ENCODE measurements at regions not wholly inside any gene's neighbourhood (a gene's known extent, or its start where the extent isn't known, plus 50 kb on each side); places are given as distances from the start of the nearest gene placed in this dataset.
A peak's percentile ranks its signal among the peaks of the same experiment; 100 is the strongest.

DNA sequence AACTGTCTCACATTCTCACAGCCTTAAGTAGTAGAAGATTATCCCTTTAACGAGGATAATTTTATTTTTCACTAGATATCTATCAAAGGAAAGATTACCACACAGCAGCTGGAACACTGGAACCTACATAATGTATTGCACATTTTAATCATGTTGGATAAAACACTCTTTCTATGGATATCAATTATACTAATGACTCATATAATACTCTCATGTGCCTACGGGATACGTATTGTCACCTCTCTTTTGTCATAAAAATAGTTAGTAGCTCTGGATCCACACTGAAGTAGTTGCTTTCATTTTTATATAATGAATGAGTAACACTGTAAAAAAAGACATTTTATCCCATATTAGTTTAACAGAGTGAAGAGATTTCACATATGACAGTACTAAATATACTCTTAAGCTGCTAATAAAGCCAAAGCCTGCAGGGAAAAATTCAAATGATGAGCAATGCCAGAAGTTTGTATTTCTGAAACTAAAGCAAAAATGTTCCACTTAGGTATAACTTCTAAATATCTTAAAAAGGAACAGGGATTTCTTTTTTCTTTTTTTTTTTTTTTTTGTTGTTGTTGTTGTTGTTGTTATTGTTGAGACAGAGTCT, 408.7 kb upstream of the PKN2 start:
- DNase-seq: no peak

- no peak for DNase-seq
Observed at GRCh38 chr1:88276163-88276562, 407.9 kb upstream of the PKN2 start.

- no peak for DNase-seq
Observed at GRCh38 chr1:88284066-88284465, 400.0 kb upstream of the PKN2 start.

- no peak for DNase-seq
Observed at GRCh38 chr1:88284666-88285366, 399.3 kb upstream of the PKN2 start.

DNA sequence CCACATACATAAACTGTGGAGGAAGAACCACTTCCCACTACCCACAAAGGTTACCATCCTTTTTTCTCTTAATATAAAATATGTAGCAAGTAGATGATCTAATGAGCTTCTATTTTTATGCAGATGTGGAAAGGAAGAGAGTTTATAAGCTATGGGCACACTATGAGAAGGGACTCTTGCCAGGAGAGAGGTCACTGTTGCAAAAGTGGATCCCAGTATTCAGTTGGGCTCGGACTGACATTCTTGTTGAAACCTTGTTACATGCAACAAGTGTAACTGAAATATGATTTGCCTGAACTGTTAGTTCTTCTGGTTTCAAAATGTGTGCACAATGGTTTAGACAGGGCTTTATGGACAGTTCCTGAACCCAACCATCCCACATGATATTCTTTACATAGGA, 397.4 kb upstream of the PKN2 start:
- no peak for DNase-seq

DNA sequence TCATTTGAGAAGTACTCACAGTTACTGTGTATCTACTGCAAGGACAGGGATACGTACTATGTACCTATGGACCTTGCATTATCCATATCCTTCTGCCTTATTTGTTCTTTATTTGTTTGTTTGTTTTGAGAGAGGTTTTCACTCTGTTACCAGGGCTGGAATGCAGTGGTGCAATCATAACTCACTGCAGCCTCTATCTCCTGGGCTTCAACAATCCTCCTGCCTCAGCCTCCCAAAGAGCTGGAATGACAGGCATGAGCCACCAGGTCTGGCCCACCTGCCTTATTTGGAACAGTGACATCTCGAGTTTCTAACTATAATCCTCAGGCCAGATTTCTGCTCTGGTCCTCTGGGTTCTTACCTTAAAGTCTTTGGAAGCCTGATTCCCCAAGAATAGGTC, 395.5 kb upstream of the PKN2 start:
- DNase-seq: no peak

DNA sequence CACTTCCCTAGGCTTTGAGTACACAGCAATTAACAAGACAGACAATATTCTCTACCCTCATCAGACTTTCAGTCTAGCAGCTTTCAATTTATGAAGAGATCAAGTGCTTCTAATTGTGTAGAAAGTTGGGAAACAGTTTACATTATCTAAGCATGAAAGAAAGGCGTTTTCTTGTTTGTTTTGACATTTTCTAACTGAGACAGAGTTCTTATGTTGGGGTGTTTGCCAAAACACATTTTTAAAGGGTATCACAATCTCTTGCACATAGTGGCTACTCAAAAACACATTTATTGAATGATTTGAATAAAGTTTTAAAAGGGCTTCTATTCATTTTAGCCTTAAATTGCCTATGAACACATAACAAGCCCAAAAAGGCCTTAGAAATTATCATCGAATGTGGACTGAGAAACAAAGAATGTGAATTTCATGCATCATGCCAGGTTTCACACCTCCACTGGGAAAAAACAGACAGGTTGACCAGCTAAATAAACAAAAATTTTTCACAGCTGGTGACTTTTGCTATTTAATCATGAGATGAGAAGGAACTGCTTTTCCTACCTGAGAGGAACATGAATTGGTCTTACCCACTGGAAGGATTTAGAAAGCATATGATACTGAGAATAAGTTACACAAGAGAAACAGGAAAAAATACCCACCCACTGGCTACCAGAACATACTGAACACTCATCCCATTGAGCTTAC, 394.5 kb upstream of the PKN2 start:
- no peak for DNase-seq

- no peak for DNase-seq
Observed at GRCh38 chr1:88291611-88292354, 392.3 kb upstream of the PKN2 start.

DNA sequence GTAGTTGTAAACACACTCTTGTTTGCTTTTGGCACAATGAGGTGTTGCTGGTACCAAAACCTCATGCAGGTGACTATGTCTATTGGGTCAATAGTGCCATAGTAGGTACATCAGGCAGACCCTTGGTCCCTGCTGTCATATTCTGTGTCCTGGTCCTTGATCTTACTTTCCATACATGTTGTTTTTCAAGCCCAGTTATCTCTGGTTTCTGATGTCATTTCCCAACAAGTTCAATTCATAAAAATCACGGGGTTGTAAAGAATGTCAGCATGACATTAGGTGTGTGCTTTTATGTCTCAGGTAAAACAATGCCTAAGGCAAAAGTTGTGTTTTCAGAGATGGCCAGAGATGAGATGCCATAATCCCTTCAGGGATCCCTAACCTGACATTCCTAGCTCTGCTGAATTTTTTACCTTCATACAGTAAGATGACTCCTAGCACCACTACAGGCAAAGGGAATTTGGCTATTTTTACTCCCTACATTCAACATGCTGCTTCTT, 390.3 kb upstream of the PKN2 start:
- DNase-seq: no peak

DNA sequence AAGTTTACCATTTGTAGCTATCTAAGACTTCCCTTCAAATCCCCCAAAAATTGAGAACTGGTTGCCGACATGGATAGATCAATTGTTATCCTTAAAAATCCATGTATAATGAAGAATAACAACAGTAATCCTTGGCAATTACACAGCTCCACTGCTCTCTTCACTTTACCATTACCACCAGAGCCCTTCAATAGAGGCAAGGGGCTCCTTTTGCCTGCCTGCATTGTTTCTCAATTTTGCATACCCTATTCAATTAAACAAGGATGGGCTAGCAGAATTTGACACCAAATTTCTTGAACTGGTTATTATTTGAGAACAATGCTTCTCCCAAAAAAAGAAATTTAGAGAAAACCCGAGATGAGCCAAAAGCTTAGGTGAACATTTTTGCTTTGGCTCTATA, 387.8 kb upstream of the PKN2 start:
- DNase-seq: no peak

- DNase-seq: no peak
Observed at GRCh38 chr1:88296642-88297041, 387.4 kb upstream of the PKN2 start.

- no peak for DNase-seq
Observed at GRCh38 chr1:88298506-88298905, 385.6 kb upstream of the PKN2 start.

- DNase-seq: no peak
Observed at GRCh38 chr1:88300752-88301263, 383.3 kb upstream of the PKN2 start.

GRCh38 chr1:88302843-88303486, 381.1 kb upstream of the PKN2 start:
- peak; percentile 50 for DNase-seq

DNA sequence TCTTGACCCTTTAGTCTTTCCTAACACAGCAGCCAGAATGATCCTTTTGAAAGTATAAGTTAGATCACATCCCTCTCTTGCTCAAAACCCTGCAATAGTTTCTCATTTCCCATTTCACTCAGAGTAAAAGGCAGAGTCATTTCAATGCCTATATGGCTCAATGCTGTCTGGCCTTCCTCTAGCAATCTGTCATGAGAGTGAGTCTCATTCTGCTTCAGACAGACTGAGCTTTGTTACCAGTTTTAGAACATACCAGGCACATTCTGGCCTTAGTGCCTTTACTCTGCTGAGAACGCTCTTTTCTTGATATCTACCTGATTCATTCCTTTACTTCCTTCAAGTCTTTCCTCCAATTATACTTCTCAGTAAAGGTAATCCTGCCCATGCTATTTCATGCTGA, 372.8 kb upstream of the PKN2 start:
- no peak for DNase-seq

DNA sequence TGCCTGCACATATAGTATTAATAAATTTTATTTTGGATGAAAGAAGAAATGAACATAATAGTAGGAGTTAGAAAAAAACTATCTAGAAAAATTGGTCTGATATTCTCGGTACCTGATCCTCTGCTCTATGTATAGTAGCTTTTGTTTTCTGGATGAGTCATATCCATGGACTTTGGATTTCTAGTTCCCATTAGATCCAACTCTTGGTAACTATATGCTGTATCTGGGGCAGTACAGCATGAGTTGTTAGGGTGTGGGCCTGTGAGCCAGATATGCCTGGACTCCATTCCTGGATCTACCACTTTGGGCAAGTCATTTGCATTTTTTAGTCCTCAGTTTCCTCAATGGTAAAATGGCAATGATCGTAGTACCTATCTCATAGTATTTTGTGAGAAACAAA, 372.2 kb upstream of the PKN2 start:
- DNase-seq: no peak

DNA sequence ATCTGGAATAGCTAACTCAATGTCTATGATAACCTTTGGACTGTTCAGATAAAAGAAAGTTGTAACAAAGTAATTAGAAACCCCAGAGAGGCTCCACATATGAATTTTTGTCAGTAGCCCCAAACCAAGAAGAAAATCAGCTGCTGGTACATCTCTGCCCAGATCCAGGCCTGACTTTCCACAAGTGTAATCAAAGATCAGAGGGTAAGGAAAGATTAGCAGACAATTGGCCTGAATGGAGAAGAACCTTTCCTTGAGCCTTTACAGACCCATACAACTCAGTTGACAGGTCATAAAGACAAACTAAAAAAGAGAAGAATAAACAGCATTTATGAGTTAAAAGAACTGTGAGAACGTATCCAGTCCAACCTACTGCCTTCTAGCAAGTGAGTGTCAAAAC, 366.7 kb upstream of the PKN2 start:
- DNase-seq: no peak

DNA sequence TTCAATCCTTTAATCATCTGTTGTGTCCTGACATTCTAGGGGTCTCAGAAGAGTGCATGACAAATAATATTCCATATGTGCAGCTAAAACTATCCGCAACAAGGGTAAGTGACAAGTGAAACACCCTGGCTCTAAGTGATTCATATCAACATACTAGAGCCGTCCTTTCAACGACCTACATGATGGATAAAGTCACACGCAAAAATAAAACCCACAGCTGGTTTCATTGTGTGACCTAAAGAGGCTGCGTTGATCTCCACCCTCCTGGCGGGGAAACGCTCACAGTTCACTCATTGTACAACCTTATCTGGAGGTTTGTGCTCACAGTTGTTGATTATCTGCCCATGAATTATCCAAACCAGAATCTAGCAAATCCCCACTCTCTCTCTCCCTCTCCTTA, 365.3 kb upstream of the PKN2 start:
- no peak for DNase-seq

DNA sequence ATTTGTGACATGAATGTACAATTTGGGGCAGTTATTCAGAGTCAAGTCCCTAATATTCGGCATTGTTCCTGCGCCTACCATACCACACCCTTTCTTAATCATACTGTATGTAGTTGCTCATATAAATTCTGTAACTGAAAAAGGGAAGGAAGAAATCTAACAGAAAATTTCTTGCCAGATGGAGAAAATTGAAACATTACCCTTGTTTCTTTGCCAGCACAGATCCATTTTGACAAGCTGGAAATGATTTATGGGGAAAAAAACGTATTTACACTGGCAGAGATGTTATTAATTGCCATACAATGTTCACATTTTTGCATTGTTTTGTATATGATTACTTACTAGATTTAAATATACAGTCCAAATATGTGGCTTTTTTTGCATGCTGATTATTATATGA, 363.8 kb upstream of the PKN2 start:
- DNase-seq: peak; percentile 66

DNA sequence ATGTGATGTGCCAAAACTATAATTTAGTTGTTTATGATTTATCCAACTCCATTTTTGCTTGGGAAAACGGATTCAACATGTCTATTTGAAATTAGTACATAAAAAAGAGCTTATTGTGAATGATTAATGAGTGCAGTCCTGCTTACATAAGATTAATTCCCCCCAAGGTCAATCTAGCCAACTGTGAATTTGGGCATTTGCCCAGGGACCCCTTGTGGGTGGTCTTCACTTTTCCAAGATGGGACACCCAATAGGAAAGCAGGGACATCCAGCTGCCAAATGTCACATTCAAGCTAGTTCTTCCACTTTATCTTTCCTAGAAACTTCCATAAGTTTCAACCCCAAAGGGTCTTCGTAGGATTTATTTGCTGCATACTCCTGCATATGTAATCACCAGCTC, 362.4 kb upstream of the PKN2 start:
- DNase-seq: no peak

DNA sequence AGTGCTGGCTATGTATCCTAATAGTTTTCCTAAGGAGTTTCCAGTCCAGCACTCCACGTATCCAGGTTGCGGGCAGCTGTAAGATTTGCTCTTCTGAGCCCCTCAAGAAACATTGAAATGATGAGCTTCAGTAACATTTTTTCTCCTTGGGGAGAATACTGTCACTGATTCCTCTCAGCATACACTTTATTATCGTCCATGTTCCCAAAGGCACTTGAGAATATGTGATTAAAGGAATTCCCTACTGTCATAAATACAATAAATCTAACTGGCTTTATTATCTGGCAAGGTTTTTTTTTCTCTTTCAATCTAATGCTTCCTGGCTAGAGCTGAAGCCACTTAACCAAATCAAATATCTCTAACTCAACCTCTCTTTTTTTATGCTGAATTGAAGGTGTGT, 359.2 kb upstream of the PKN2 start:
- DNase-seq: no peak

GRCh38 chr1:88327391-88328267, 356.4 kb upstream of the PKN2 start:
- no peak for DNase-seq
